SK-N-SH (cell line): ENCODE measurements at regions not wholly inside any gene's neighbourhood (a gene's known extent, or its start where the extent isn't known, plus 50 kb on each side); places are given as distances from the start of the nearest gene placed in this dataset.
A peak's percentile ranks its signal among the peaks of the same experiment; 100 is the strongest.

Source experiments
- CTCF ChIA-PET: fragments of 300-600, 350-600 bp; formaldehyde crosslinking; extraction: SDS; loops from one replicate; lab custom pipeline; 2021; lab: Yijun Ruan, JAX
- POLR2A ChIA-PET: fragments of 350-600 bp; sonication (Branson Sonifier 250); formaldehyde crosslinking; extraction: SDS; loops from one replicate; lab custom pipeline; 2020; ENCODE audit warnings: antibody characterized with exemption, inconsistent platforms; lab: Yijun Ruan, JAX
- DNase-seq: peaks from one replicate; pipeline ENCODE4 v3.0.0; 2012
- H2AFZ ChIP-seq: fragments of 200-600 bp; sonication (generic); 2 replicates; pipeline ENCODE4 v1.8.1; 2016; ENCODE audit warnings: antibody characterized with exemption, mild to moderate bottlenecking, low read depth
- H3F3A ChIP-seq: fragments of 200-600 bp; sonication (generic); replicated peaks from 2 replicates; pipeline ENCODE3; 2016; ENCODE audit warnings: antibody characterized with exemption, mild to moderate bottlenecking; ENCODE audit not compliant: insufficient read depth
- H3K27ac ChIP-seq, 2 experiments: fragments of 200-500 bp in 1 of 2; fragments of 200-600 bp in 1 of 2; sonication (Bioruptor generic) in 1 of 2; sonication (generic), shearing (Covaris generic) in 1 of 2; 2 replicates each; pipeline versions ENCODE4 v1.5.1 to v1.6.1; 2014 to 2016; ENCODE audit warnings: low read depth in 2 of 2, inconsistent platforms in 1 of 2, low read length in 1 of 2, mild to moderate bottlenecking in 1 of 2, mixed read lengths in 1 of 2
- H3K27me3 ChIP-seq: fragments of 200-600 bp; sonication (generic), shearing (Covaris generic); 2 replicates; pipeline ENCODE4 v1.6.1; 2016; ENCODE audit warnings: mixed run types; ENCODE audit not compliant: insufficient read depth
- H3K36me3 ChIP-seq, 2 experiments: fragments of 200-500 bp in 1 of 2; fragments of 200-600 bp in 1 of 2; sonication (Bioruptor generic) in 1 of 2; sonication (generic) in 1 of 2; replicated peaks in 1 of 2; 2 replicates each; pipeline versions ENCODE3 to v1.5.1; 2014 to 2016; ENCODE audit warnings: low read length in 1 of 2, mild to moderate bottlenecking in 1 of 2; ENCODE audit not compliant: insufficient read depth in 2 of 2, control insufficient read depth in 1 of 2
- H3K4me1 ChIP-seq, 2 experiments: fragments of 200-500 bp in 1 of 2; fragments of 200-600 bp in 1 of 2; sonication (Bioruptor generic) in 1 of 2; sonication (generic), shearing (Covaris generic) in 1 of 2; 2 replicates each; pipeline versions ENCODE4 v1.5.1 to v1.6.1; 2014 to 2016; ENCODE audit warnings: low read depth in 1 of 2, low read length in 1 of 2, mixed run types in 1 of 2; ENCODE audit not compliant: insufficient read depth in 2 of 2, control insufficient read depth in 1 of 2
- H3K4me2 ChIP-seq: fragments of 200-600 bp; sonication (generic), shearing (Covaris generic); 2 replicates; pipeline ENCODE4 v1.6.1; 2017; ENCODE audit warnings: mixed run types
- H3K4me3 ChIP-seq, 2 experiments: fragments of 200-500 bp in 1 of 2; fragments of 200-600 bp in 1 of 2; sonication (Bioruptor generic) in 1 of 2; sonication (generic), shearing (Covaris generic) in 1 of 2; 2 replicates each; pipeline versions ENCODE4 v1.5.1 to v1.8.1; 2014 to 2016; ENCODE audit warnings: low read depth in 2 of 2, inconsistent platforms in 1 of 2, low read length in 1 of 2, mild to moderate bottlenecking in 1 of 2, mixed read lengths in 1 of 2, moderate library complexity in 1 of 2
- H3K79me2 ChIP-seq: fragments of 200-600 bp; sonication (generic); 2 replicates; pipeline ENCODE4 v1.8.1; 2017; ENCODE audit warnings: mild to moderate bottlenecking; ENCODE audit not compliant: insufficient read depth
- H3K9ac ChIP-seq: fragments of 200-600 bp; sonication (generic); 2 replicates; pipeline ENCODE4 v1.6.1; 2017; ENCODE audit warnings: mixed run types
- H3K9me2 ChIP-seq: fragments of 200-600 bp; sonication (generic); 2 replicates; pipeline ENCODE4 v1.6.1; 2017; ENCODE audit warnings: mixed run types
- H3K9me3 ChIP-seq: fragments of 200-600 bp; sonication (generic); 2 replicates; pipeline ENCODE4 v1.6.1; 2017; ENCODE audit warnings: mixed run types, mild to moderate bottlenecking, moderate library complexity
- H4K20me1 ChIP-seq: fragments of 200-600 bp; sonication (generic); 2 replicates; pipeline ENCODE4 v1.6.1; 2017; ENCODE audit warnings: mild to moderate bottlenecking, mixed run types; ENCODE audit not compliant: insufficient read depth
- ELF1 ChIP-seq: IDR thresholded peaks from 2 replicates; pipeline ENCODE4 v1.4.0; 2012
- EP300 ChIP-seq, 2 experiments: IDR thresholded peaks; 2 replicates each; pipeline versions ENCODE4 v1.4.0 to v1.6.1; 2012; ENCODE audit warnings: borderline replicate concordance in 1 of 2, low read depth in 1 of 2, low read length in 1 of 2
- EZH2phosphoT487 ChIP-seq: fragments of 200-600 bp; sonication (generic); IDR thresholded peaks from 2 replicates; pipeline ENCODE4 v1.6.1; 2017; ENCODE audit warnings: low read depth, mixed run types, mild to moderate bottlenecking, antibody characterized with exemption, moderate library complexity, borderline replicate concordance
- FOXM1 ChIP-seq: IDR thresholded peaks from 2 replicates; pipeline ENCODE4 v1.4.0; 2012; ENCODE audit warnings: low read depth, mild to moderate bottlenecking
- GABPA ChIP-seq: IDR thresholded peaks from 2 replicates; pipeline ENCODE4 v1.4.0; 2012; ENCODE audit warnings: low read depth, mild to moderate bottlenecking
- IRF3 ChIP-seq: fragments of 150-350 bp; IDR thresholded peaks from 2 replicates; pipeline ENCODE4 v1.6.1; 2016; ENCODE audit warnings: mild to moderate bottlenecking, low read depth, low read length
- JUND ChIP-seq: IDR thresholded peaks from 2 replicates; pipeline ENCODE4 v1.4.0; 2012
- MXI1 ChIP-seq: IDR thresholded peaks from 2 replicates; pipeline ENCODE4 v1.6.1; 2012; ENCODE audit warnings: mild to moderate bottlenecking, low read depth, low read length, improper control_type of control experiment
- POLR2AphosphoS5 ChIP-seq: IDR thresholded peaks from 2 replicates; pipeline ENCODE4 v1.6.1; 2012; ENCODE audit warnings: low read depth, low read length
- RAD21 ChIP-seq: IDR thresholded peaks from 2 replicates; pipeline ENCODE4 v1.6.1; 2012; ENCODE audit warnings: mild to moderate bottlenecking, low read length
- RCOR1 ChIP-seq: fragments of 150-350 bp; IDR thresholded peaks from 2 replicates; pipeline ENCODE4 v1.6.1; 2017; ENCODE audit warnings: antibody characterized with exemption, low read length
- RFX5 ChIP-seq: IDR thresholded peaks from 2 replicates; pipeline ENCODE4 v1.6.1; 2012; ENCODE audit warnings: mild to moderate bottlenecking, improper control_type of control experiment, low read length
- RXRA ChIP-seq: IDR thresholded peaks from 2 replicates; pipeline ENCODE4 v1.4.0; 2012; ENCODE audit warnings: low read depth, mild to moderate bottlenecking, borderline replicate concordance
- TCF12 ChIP-seq: IDR thresholded peaks from 2 replicates; pipeline ENCODE4 v1.4.0; 2012
- WGBS: methylation state at CpG from one replicate; pipeline ENCODE4 v1.1.6; 2017; ENCODE audit warnings: low lambda C conversion rate; 5-methylcytosine and 5-hydroxymethylcytosine counted together
- TF ChIP-seq, protein P1 (sequence below): IDR thresholded peaks from 2 replicates; pipeline ENCODE4 v1.4.0; 2012; ENCODE audit warnings: low read depth, borderline replicate concordance
- TF ChIP-seq, protein P2 (sequence below): fragments of 150-350 bp; IDR thresholded peaks from 2 replicates; pipeline ENCODE4 v1.6.1; 2017; ENCODE audit warnings: antibody characterized with exemption, low read length, low read depth, borderline replicate concordance
- TF ChIP-seq, protein P3 (sequence below): fragments of 200-600 bp; sonication (generic); IDR thresholded peaks from 2 replicates; pipeline ENCODE4 v1.6.1; 2017; ENCODE audit warnings: antibody characterized with exemption, mild to moderate bottlenecking, moderate library complexity
- TF ChIP-seq, protein P4 (sequence below): IDR thresholded peaks from 2 replicates; pipeline ENCODE4 v1.4.0; 2012; ENCODE audit warnings: low read depth

DNA sequence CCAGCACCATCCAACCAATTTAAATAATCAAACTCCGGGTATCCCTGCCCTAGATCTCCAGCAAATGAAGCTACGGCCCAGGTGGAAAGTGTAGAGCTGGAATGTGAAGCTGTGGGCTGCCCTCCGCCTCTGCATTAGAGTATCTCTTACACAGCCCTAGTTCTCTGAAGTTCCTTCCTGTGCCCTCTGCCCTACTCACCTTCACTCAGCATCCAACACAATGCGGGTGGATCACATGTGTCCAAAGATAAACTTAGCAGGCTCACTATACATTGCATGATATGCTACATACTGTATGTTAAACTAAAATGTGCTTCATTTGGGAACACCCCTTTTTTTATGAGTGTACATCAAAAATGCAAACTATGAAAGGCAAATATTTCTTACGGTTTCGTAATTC is 70.0 kb upstream of the RAD23B start:
- ChIA-PET CTCF (interaction anchor here (1.0 kb wide), 1 partner anchor 16 kb away, joined by 3 read pairs; no protein-coding TSS in a partner anchor), POLR2A (no interaction called here)
- no peak overlapping the region for H3K4me3 ChIP-seq
- H3K4me2 ChIP-seq, result 0 out of 2 replicates have a peak overlapping the region, but pooled peaks have one; percentile 34
- H4K20me1 ChIP-seq, result no peaks in the 10 kb centered on the region
- peaks cover 6% of the 10 kb centered on the region for H3F3A ChIP-seq
- WGBS, result 94% methylated on average over 6 of the region's 6 CpGs
- DNase-seq, result no peak
- no peaks in the 10 kb centered on the region for H3K27me3 ChIP-seq
- peaks cover 0 to 13% of the 10 kb centered on the region in 2 experiments; a peak in 1 of 4 replicates for H3K4me1 ChIP-seq
- H3K9ac ChIP-seq, result no peak overlapping the region
- H2AFZ ChIP-seq, result peak overlapping the region; percentile 66; the same call in 1 of the 2 replicates
- peak overlapping the region in 1 of 2 experiments; percentile 74; a peak in 2 of 4 replicates for H3K27ac ChIP-seq
- H3K36me3 ChIP-seq, result no peaks in the 10 kb centered on the region
- H3K9me3 ChIP-seq, result no peaks in the 10 kb centered on the region
- H3K79me2 ChIP-seq, result no peaks in the 10 kb centered on the region
- TF ChIP-seq, protein P1, sequence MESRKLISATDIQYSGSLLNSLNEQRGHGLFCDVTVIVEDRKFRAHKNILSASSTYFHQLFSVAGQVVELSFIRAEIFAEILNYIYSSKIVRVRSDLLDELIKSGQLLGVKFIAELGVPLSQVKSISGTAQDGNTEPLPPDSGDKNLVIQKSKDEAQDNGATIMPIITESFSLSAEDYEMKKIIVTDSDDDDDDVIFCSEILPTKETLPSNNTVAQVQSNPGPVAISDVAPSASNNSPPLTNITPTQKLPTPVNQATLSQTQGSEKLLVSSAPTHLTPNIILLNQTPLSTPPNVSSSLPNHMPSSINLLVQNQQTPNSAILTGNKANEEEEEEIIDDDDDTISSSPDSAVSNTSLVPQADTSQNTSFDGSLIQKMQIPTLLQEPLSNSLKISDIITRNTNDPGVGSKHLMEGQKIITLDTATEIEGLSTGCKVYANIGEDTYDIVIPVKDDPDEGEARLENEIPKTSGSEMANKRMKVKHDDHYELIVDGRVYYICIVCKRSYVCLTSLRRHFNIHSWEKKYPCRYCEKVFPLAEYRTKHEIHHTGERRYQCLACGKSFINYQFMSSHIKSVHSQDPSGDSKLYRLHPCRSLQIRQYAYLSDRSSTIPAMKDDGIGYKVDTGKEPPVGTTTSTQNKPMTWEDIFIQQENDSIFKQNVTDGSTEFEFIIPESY, result no peak
- TF ChIP-seq RFX5, result no peak
- TF ChIP-seq EP300 (IDR thresholded peaks at IDR 0.05; ENCODE audit: borderline replicate concordance in 1 of 2, low read depth in 1 of 2, low read length in 1 of 2), result no peak
- TF ChIP-seq, protein P2, sequence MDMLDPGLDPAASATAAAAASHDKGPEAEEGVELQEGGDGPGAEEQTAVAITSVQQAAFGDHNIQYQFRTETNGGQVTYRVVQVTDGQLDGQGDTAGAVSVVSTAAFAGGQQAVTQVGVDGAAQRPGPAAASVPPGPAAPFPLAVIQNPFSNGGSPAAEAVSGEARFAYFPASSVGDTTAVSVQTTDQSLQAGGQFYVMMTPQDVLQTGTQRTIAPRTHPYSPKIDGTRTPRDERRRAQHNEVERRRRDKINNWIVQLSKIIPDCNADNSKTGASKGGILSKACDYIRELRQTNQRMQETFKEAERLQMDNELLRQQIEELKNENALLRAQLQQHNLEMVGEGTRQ, result no peak
- TF ChIP-seq FOXM1, result no peak
- no peak for TF ChIP-seq IRF3
- no peak for TF ChIP-seq EZH2phosphoT487
- no peak for TF ChIP-seq MXI1
- no peak for TF ChIP-seq RXRA
- no peak for TF ChIP-seq ELF1
- TF ChIP-seq, protein P3, sequence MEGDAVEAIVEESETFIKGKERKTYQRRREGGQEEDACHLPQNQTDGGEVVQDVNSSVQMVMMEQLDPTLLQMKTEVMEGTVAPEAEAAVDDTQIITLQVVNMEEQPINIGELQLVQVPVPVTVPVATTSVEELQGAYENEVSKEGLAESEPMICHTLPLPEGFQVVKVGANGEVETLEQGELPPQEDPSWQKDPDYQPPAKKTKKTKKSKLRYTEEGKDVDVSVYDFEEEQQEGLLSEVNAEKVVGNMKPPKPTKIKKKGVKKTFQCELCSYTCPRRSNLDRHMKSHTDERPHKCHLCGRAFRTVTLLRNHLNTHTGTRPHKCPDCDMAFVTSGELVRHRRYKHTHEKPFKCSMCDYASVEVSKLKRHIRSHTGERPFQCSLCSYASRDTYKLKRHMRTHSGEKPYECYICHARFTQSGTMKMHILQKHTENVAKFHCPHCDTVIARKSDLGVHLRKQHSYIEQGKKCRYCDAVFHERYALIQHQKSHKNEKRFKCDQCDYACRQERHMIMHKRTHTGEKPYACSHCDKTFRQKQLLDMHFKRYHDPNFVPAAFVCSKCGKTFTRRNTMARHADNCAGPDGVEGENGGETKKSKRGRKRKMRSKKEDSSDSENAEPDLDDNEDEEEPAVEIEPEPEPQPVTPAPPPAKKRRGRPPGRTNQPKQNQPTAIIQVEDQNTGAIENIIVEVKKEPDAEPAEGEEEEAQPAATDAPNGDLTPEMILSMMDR, result no peak
- no peak for TF ChIP-seq RAD21
- TF ChIP-seq TCF12, result no peak
- no peak for TF ChIP-seq JUND
- TF ChIP-seq, protein P4, sequence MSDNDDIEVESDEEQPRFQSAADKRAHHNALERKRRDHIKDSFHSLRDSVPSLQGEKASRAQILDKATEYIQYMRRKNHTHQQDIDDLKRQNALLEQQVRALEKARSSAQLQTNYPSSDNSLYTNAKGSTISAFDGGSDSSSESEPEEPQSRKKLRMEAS, result no peak
- no peak for TF ChIP-seq GABPA
- TF ChIP-seq POLR2AphosphoS5, result no peak
- no peak for TF ChIP-seq RCOR1
- H3K9me2 ChIP-seq, result no peaks in the 10 kb centered on the region
